ENCODE measurements at regions not wholly inside any gene's neighbourhood (a gene's known extent, or its start where the extent isn't known, plus 50 kb on each side); places are given as distances from the start of the nearest gene placed in this dataset.

- no peak for TF ChIP-seq CTCF (IDR thresholded peaks at IDR 0.05)
- no peak for TF ChIP-seq POLR2A (IDR thresholded peaks at IDR 0.05)
Observed at GRCh38 chr13:109700176-109700575, 86.2 kb downstream of the IRS2 start.
